ENCODE measurements at regions not wholly inside any gene's neighbourhood (a gene's known extent, or its start where the extent isn't known, plus 50 kb on each side); places are given as distances from the start of the nearest gene placed in this dataset.

- TF ChIP-seq CTCF (IDR thresholded peaks at IDR 0.05) (no peak), POLR2A (IDR thresholded peaks at IDR 0.05) (no peak)
These were observed 306.1 kb upstream of the DDI1 start for GRCh38 chr11:103730131-103730940.
